GM12892 (cell line): ENCODE measurements at regions not wholly inside any gene's neighbourhood (a gene's known extent, or its start where the extent isn't known, plus 50 kb on each side); places are given as distances from the start of the nearest gene placed in this dataset.
A peak's percentile ranks its signal among the peaks of the same experiment; 100 is the strongest.
"Not testable (repeated sequence)": the region's sequence is repeated elsewhere in the genome, so short reads cannot be mapped to it uniquely, and the experiment has no call there.

Experiments used
- DNase-seq: peaks from one replicate; pipeline ENCODE4 v3.0.0; 2011; ENCODE audit not compliant: insufficient read length
- FAIRE-seq: peaks from 2 replicates; lab custom pipeline; 2011; peaks lifted over from hg19 to GRCh38; lab: Jason Lieb, UNC
- POLR2A ChIP-seq: IDR thresholded peaks from 2 replicates; pipeline ENCODE4 v1.6.1; 2011; ENCODE audit warnings: low read depth, low read length, control low read depth
- POLR2AphosphoS5 ChIP-seq: IDR thresholded peaks from 2 replicates; pipeline ENCODE4 v1.6.1; 2011; ENCODE audit warnings: low read depth, low read length, control low read depth
- TAF1 ChIP-seq: IDR thresholded peaks from 2 replicates; pipeline ENCODE4 v1.6.1; 2011; ENCODE audit warnings: low read depth, mild to moderate bottlenecking, control low read depth, low read length, borderline replicate concordance

DNA sequence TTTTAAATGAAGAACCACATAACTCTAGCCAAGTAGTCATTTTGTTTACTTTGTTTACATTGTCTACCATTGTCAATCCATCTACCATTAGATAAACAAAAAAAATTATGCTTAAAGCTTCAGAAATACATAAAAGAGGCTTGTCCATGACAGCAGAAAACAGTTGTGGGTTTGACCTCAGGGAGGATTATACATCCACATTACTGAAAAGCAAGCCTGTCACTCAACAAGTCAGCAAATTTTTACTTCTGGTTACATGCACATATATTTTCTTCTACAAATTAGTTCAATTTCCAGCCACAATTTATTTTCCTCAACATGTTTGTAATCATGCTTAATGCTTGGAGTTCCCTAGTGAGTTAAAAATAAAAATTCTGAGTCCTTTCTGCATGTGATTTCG, 713.3 kb downstream of the COL12A1 start:
- DNase-seq (no peak), FAIRE-seq (no peak)
- no peak for TF ChIP-seq POLR2AphosphoS5
- no peak for TF ChIP-seq TAF1
- no peak for TF ChIP-seq POLR2A

DNA sequence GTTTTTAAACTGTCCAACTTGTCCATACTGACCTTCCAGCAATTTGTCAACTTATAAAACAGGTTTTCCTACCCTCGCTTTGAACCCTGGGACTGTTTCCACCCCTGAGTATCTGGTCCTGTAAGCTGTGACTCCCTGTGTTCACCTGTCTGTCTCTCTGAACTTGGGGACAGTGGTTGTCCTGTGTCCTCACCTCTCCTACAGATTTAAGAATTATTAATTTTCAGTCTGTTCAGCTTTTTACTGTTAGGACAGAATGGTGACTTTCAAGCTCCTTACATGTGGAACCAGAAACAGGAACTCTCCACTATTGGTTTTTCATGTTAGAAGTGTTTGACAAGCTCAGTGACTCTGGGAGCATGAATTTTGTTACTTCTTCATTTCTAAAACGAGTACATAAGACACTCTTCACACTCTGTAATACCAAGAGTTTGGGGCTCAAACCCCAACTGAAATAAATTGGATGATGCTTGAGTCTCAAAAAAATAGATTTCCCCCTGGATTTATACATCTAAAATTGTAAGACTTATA, 713.9 kb downstream of the COL12A1 start:
- peak; percentile 36 for FAIRE-seq
- DNase-seq = no peak
- TF ChIP-seq TAF1 (no peak), POLR2AphosphoS5 (no peak), POLR2A (no peak)

GRCh38 chr6:74488726-74489125, 717.1 kb downstream of the COL12A1 start:
- not testable (repeated sequence) for DNase-seq, FAIRE-seq

GRCh38 chr6:74482180-74482579, 723.7 kb downstream of the COL12A1 start:
- FAIRE-seq (peak; percentile 57), DNase-seq (no peak)

GRCh38 chr6:74480561-74480960, 725.3 kb downstream of the COL12A1 start:
- TF ChIP-seq POLR2A (no peak), TAF1 (no peak), POLR2AphosphoS5 (no peak)
- no peak for DNase-seq
- no peak for FAIRE-seq

More at GRCh38 chr6:74482180-74482579, 723.7 kb downstream of the COL12A1 start:
- TF ChIP-seq POLR2AphosphoS5 (no peak), TAF1 (no peak), POLR2A (no peak)

- no peak for FAIRE-seq
- DNase-seq = no peak
- TF ChIP-seq POLR2AphosphoS5 = no peak
- no peak for TF ChIP-seq TAF1
- TF ChIP-seq POLR2A = no peak
Observed at GRCh38 chr6:74479960-74480359, 725.9 kb downstream of the COL12A1 start.

DNA sequence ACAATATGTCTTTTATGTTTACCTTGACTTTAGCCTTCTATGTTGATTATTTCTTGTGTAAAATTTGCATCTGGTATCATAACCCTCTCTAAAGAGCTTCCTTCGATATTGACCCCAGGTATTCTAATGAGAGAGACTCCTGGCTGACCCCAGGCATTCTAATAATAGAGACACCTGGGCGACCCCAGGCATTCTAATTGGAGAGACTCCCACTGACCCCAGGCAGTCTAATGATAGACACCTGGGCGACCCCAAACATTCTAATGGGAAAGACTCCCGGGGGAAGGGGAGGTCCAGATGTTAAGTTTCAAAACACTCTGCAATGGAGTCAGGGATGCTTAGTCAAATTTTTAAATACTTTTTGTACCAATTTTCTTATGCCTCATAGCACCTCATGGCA, 726.4 kb downstream of the COL12A1 start:
- FAIRE-seq = peak; percentile 51
- TF ChIP-seq TAF1 (no peak), POLR2AphosphoS5 (no peak), POLR2A (no peak)
- no peak for DNase-seq

GRCh38 chr6:74474046-74474445, 731.8 kb downstream of the COL12A1 start:
- DNase-seq, FAIRE-seq: not testable (repeated sequence)

- DNase-seq, FAIRE-seq: not testable (repeated sequence)
Observed at GRCh38 chr6:74468552-74468951, 737.3 kb downstream of the COL12A1 start.

DNA sequence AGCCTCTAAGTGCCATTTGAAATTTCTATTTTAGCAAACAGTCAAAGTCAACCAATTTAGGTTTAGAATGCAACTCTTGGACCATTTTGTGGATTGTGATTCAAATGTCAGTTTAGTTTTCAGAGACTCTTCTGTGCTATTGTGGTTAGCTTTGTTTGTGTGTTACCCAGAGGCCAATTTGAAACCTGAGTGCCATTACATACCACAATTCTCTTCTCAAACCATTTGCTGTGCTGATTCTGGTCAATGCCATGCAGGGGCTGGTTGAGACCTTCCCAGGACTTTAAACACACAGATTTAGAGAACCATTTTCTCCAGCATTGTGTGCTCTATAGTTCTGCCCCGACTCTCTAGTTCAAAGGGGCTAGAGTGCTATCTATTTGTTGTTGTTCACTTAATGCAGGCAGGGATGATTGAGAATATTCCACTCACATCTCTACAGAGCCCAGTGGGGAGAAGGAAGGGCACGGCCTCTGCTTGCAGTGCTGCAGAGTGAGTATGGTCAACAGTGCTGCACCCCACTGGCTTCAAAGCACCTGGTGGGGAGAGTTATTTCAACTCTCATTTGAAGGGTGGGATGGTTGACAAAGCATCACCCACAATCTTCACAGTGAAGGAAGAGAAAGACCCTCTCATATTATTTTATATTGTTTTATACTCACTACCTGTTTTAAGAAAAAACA, 738.2 kb downstream of the COL12A1 start:
- DNase-seq = no peak
- TF ChIP-seq POLR2A (no peak), TAF1 (no peak), POLR2AphosphoS5 (no peak)

DNA sequence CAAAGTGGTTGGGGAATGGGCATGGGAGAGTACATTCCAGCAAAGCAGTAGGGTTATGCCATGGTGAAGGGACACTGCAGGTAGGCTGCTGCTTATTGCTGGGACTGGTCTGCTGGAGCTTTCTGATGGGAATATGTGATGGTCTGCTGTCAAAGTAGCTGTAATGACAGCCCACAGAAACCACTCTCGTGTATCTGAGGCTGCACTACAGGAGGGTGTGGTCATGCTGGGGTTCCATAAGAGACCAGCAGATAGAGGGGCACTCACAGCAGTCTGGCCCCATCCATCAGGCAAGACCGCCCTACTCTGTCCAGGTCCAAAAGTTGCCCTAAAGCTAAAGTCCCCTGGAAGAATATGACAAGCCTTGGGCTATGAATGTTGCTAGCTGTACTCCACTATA, 739.3 kb downstream of the COL12A1 start:
- DNase-seq = no peak
- FAIRE-seq = no peak
- TF ChIP-seq TAF1 = no peak
- no peak for TF ChIP-seq POLR2A
- no peak for TF ChIP-seq POLR2AphosphoS5

More for the DNA sequence above, 738.2 kb downstream of the COL12A1 start:
- no peak for FAIRE-seq

- FAIRE-seq = no peak
- no peak for TF ChIP-seq TAF1
- no peak for TF ChIP-seq POLR2A
- TF ChIP-seq POLR2AphosphoS5 = no peak
- no peak for DNase-seq
Observed at GRCh38 chr6:74459260-74459659, 746.6 kb downstream of the COL12A1 start.
